K562 (cell line): ENCODE measurements at regions not wholly inside any gene's neighbourhood (a gene's known extent, or its start where the extent isn't known, plus 50 kb on each side); places are given as distances from the start of the nearest gene placed in this dataset.

Source experiments
- ATAC-seq: fragments of 200-7000 bp; cut with Tn5 transposase; 3 replicates; pipeline ENCODE4 v1.9.1; 2020; ENCODE audit warnings: moderate library complexity
- BruUV-seq: library from RNA; stranded (reverse); fragments of 400-500 nt; replicated peaks from 2 replicates; lab custom pipeline; 2021; lab: Mats Ljungman, UMichigan
- CTCF ChIA-PET: fragments of 300-600 bp; formaldehyde crosslinking; extraction: SDS; loops from one replicate; lab custom pipeline; 2021; ENCODE audit warnings: low intra/inter-chr PET ratio; lab: Yijun Ruan, JAX
- POLR2A ChIA-PET: fragments of 300-600, 350-650 bp; sonication (Branson Sonifier 250); formaldehyde crosslinking; extraction: SDS; loops from one replicate; lab custom pipeline; 2021; ENCODE audit warnings: antibody characterized with exemption, inconsistent platforms; lab: Yijun Ruan, JAX
- DNase-seq, 4 experiments: peaks; one replicate each; pipeline versions ENCODE4 v3.0.0 to v3.0.0-alpha.2; 2011 to 2018; ENCODE audit warnings: low spot score in 3 of 4, mixed read lengths in 3 of 4; ENCODE audit errors: extremely low read depth in 1 of 4
- FAIRE-seq: peaks from 2 replicates; lab custom pipeline; 2011; peaks lifted over from hg19 to GRCh38; lab: Jason Lieb, UNC
- H2AFZ ChIP-seq: 2 replicates; pipeline ENCODE4 v1.6.0; 2011; ENCODE audit warnings: low read depth, low read length, control low read depth, inconsistent platforms
- H3K27ac ChIP-seq: fragments of 200-600 bp; 3 replicates; pipeline ENCODE4 v1.8.0; 2011; ENCODE audit warnings: low read depth, mild to moderate bottlenecking, control low read depth, inconsistent platforms, low read length, moderate library complexity, mixed read lengths; ENCODE audit errors: extremely low read depth
- H3K27me3 ChIP-seq, 2 experiments: fragments of 300-600 bp in 1 of 2; 2 replicates in 1 of 2; 3 replicates in 1 of 2; pipeline versions ENCODE4 v1.6.0 to v1.8.0; 2011; ENCODE audit warnings: inconsistent platforms in 2 of 2, low read length in 2 of 2, mild to moderate bottlenecking in 1 of 2, mixed read lengths in 1 of 2, moderate library complexity in 1 of 2; ENCODE audit not compliant: control insufficient read depth in 2 of 2, insufficient read depth in 2 of 2
- H3K36me3 ChIP-seq: fragments of 300-600 bp; 3 replicates; pipeline ENCODE4 v1.8.0; 2011; ENCODE audit warnings: mild to moderate bottlenecking, low read length, inconsistent platforms; ENCODE audit not compliant: control insufficient read depth, insufficient read depth
- H3K4me1 ChIP-seq, 2 experiments: fragments of 200-600 bp in 1 of 2; replicated peaks in 1 of 2; 2 replicates in 1 of 2; 3 replicates in 1 of 2; pipeline versions ENCODE4 v1.5.1 to v1.8.0; 2011; ENCODE audit warnings: inconsistent platforms in 2 of 2, low read length in 2 of 2, mild to moderate bottlenecking in 1 of 2, mixed read lengths in 1 of 2, moderate library complexity in 1 of 2; ENCODE audit not compliant: control insufficient read depth in 2 of 2, insufficient read depth in 2 of 2
- H3K4me2 ChIP-seq: 2 replicates; pipeline ENCODE4 v1.6.1; 2011; ENCODE audit warnings: low read length, control low read depth, inconsistent platforms, mixed read lengths; ENCODE audit not compliant: insufficient read depth
- H3K4me3 ChIP-seq: fragments of 200-600 bp; sonication (generic), shearing (Covaris generic); 2 replicates; pipeline ENCODE4 v1.5.1; 2016; ENCODE audit warnings: control low read depth, inconsistent platforms
- H3K79me2 ChIP-seq: fragments of 200-600 bp; 3 replicates; pipeline ENCODE4 v1.8.0; 2011; ENCODE audit warnings: low read length, inconsistent platforms; ENCODE audit not compliant: control insufficient read depth, insufficient read depth
- H3K9ac ChIP-seq, 2 experiments: 2 replicates each; pipeline versions ENCODE4 v1.6.0 to v1.6.1; 2011; ENCODE audit warnings: low read depth in 2 of 2, low read length in 2 of 2, control low read depth in 1 of 2, inconsistent platforms in 1 of 2, mild to moderate bottlenecking in 1 of 2, mixed read lengths in 1 of 2; ENCODE audit not compliant: insufficient read depth in 1 of 2
- H3K9me1 ChIP-seq: one replicate; pipeline ENCODE4 v1.6.0; 2011; ENCODE audit warnings: inconsistent platforms, mild to moderate bottlenecking, low read length, moderate library complexity; ENCODE audit not compliant: control insufficient read depth, insufficient read depth
- H3K9me3 ChIP-seq: replicated peaks from 2 replicates; pipeline ENCODE4 v1.5.1; 2011; ENCODE audit warnings: low read depth, low read length, inconsistent platforms; ENCODE audit not compliant: control insufficient read depth, insufficient read depth
- H4K20me1 ChIP-seq: replicated peaks from 2 replicates; pipeline ENCODE4 v1.6.1; 2011; ENCODE audit warnings: low read length, inconsistent platforms, mixed read lengths; ENCODE audit not compliant: control insufficient read depth, insufficient read depth
- CCNT2 ChIP-seq: IDR thresholded peaks from 2 replicates; pipeline ENCODE4 v1.6.1; 2011; ENCODE audit warnings: borderline replicate concordance, low read depth, mild to moderate bottlenecking, moderate library complexity, mixed read lengths, low read length; ENCODE audit not compliant: insufficient read length; ENCODE audit errors: extremely low read depth
- CHAMP1 ChIP-seq: fragments of 450-650 bp; IDR thresholded peaks from 2 replicates; pipeline ENCODE4 v1.6.1; 2016; ENCODE audit warnings: mild to moderate bottlenecking
- ESRRA ChIP-seq: fragments of 450-650 bp; IDR thresholded peaks from 2 replicates; pipeline ENCODE4 v1.6.1; 2014; ENCODE audit warnings: low read depth, mild to moderate bottlenecking, moderate library complexity, borderline replicate concordance
- KDM4B ChIP-seq, 2 experiments: fragments of 450-650 bp in 1 of 2; sonication (generic) in 1 of 2; IDR thresholded peaks; 2 replicates each; pipeline ENCODE4 v1.6.1; 2016 to 2017; ENCODE audit warnings: borderline replicate concordance in 2 of 2, antibody characterized with exemption in 1 of 2, low read depth in 1 of 2, mild to moderate bottlenecking in 1 of 2
- LEF1 ChIP-seq: fragments of 450-650 bp; IDR thresholded peaks from 2 replicates; pipeline ENCODE4 v1.6.1; 2016; ENCODE audit warnings: mild to moderate bottlenecking
- NR3C1 ChIP-seq: sonication (generic); formaldehyde crosslinking; IDR thresholded peaks from 2 replicates; pipeline ENCODE4 v1.8.1; 2022; ENCODE audit warnings: missing genetic modification reagents
- SMARCB1 ChIP-seq: IDR thresholded peaks from 2 replicates; pipeline ENCODE4 v1.6.1; 2011; ENCODE audit warnings: improper control_type of control experiment, low read depth; ENCODE audit not compliant: insufficient read length
- ZNF696 ChIP-seq: fragments of 250-450 bp; sonication (Bioruptor Pico); conservative IDR thresholded peaks from 2 replicates; pipeline ENCODE4 v1.4.0; 2020; ENCODE audit warnings: mild to moderate bottlenecking, moderate library complexity
- ZNF699 ChIP-seq: fragments of 250-450 bp; sonication (Bioruptor Pico); IDR thresholded peaks from 2 replicates; pipeline ENCODE4 v1.8.0; 2021; ENCODE audit warnings: mild to moderate bottlenecking, moderate library complexity; ENCODE audit not compliant: insufficient replicate concordance
- ZNF77 ChIP-seq: fragments of 250-450 bp; sonication (Bioruptor Pico); IDR thresholded peaks from 2 replicates; pipeline ENCODE4 v1.5.0; 2020
- WGBS: fragments of 100-300 bp; shearing (Covaris generic); methylation state at CpG from one replicate; pipeline ENCODE4 v1.1.6; 2016; ENCODE audit warnings: low coverage, mixed read lengths; ENCODE audit not compliant: insufficient coverage; ENCODE audit errors: missing lambda C conversion rate; 5-methylcytosine and 5-hydroxymethylcytosine counted together
- in situ Hi-C: fragments of 300-500 bp; cut with MboI; formaldehyde crosslinking; loops from 4 replicates; pipeline ENCODE4 v1.15.0; 2018; ENCODE audit warnings: inconsistent platforms, mixed read lengths
- intact Hi-C: fragments of 100-400 bp; cut with micrococcal nuclease; formaldehyde crosslinking; loops from 2 replicates; pipeline ENCODE4 v1.14.2; 2022

DNA sequence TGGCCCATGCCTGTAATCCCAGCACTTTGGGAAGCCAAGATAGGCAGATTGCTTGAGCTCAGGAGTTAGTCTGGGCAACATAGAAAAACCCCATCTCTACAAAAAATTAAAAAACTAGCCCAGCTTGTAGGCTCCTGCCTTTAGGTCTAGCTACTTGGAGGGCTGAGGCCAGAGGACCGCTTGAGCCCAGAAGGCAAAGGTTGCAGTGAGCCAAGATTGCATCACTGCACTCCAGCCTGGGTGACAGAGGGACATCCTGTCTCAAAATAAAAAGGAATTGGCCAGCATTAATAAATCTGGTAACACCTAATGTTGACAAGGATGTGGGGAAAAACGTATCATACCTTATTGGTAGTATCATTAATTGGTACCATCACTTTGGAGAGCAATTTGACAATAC lies 396.2 kb downstream of the PLPP3 start:
- Histone ChIP-seq H2AFZ (no peak overlapping the region), H3K4me1 (no peaks in the 10 kb centered on the region), H3K79me2 (no peaks in the 10 kb centered on the region), H3K9me3 (no peaks in the 10 kb centered on the region), H3K4me3 (no peak overlapping the region), H3K9ac (no peak overlapping the region), H3K4me2 (no peak overlapping the region), H3K9me1 (no peaks in the 10 kb centered on the region), H3K27ac (no peak overlapping the region), H3K36me3 (no peaks in the 10 kb centered on the region), H3K27me3 (no peaks in the 10 kb centered on the region), H4K20me1 (no peaks in the 10 kb centered on the region)
- in situ Hi-C loops (no loop called here), intact Hi-C loops (no loop called here)
- DNase-seq, result no peak
- CTCF ChIA-PET, result no interaction called here
- ATAC-seq, result no peak
- no TSS peak for BruUV-seq
- no peak for FAIRE-seq
- POLR2A ChIA-PET, result no interaction called here
- WGBS, result 9% methylated on average over 2 of the region's 2 CpGs
- TF ChIP-seq ESRRA (no peak), ZNF699 (no peak), ZNF77 (CRISPR knock-in tag) (no peak), CCNT2 (no peak), CHAMP1 (no peak), NR3C1 (CRISPR knock-in tag) (no peak), SMARCB1 (no peak), LEF1 (no peak), ZNF696 (CRISPR knock-in tag) (no peak), KDM4B (IDR thresholded peaks at IDR 0.05; ENCODE audit: borderline replicate concordance in 2 of 2, low read depth in 1 of 2) (no peak)
